ENCODE measurements at regions not wholly inside any gene's neighbourhood (a gene's known extent, or its start where the extent isn't known, plus 50 kb on each side); places are given as distances from the start of the nearest gene placed in this dataset.

GRCh38 chr13:65866138-65866537, 1364.0 kb downstream of the PCDH9 start:
- no peaks in the 10 kb centered on the region for H3K4me1 Mint-ChIP-seq (ENCODE audit: low read depth)
- H3K36me3 Mint-ChIP-seq (ENCODE audit: low read depth) = no peaks in the 10 kb centered on the region
- TF ChIP-seq CTCF (IDR thresholded peaks at IDR 0.05) = no peak
- H3K9me3 Mint-ChIP-seq = no peaks in the 10 kb centered on the region
- H3K4me3 Mint-ChIP-seq = no peak overlapping the region
- no peak for DNase-seq
- H3K27ac Mint-ChIP-seq = no peak overlapping the region
- H3K27me3 Mint-ChIP-seq (ENCODE audit: insufficient read depth) = no peaks in the 10 kb centered on the region

- no peak for TF ChIP-seq CTCF (IDR thresholded peaks at IDR 0.05)
- Mint-ChIP-seq H3K4me1 (ENCODE audit: low read depth) (no peaks in the 10 kb centered on the region), H3K36me3 (ENCODE audit: low read depth) (no peaks in the 10 kb centered on the region), H3K27ac (no peak overlapping the region), H3K27me3 (ENCODE audit: insufficient read depth) (no peaks in the 10 kb centered on the region), H3K9me3 (no peaks in the 10 kb centered on the region), H3K4me3 (no peak overlapping the region)
- no peak for DNase-seq
Observed at GRCh38 chr13:65865206-65865605, 1364.9 kb downstream of the PCDH9 start.

- no peaks in the 10 kb centered on the region for H3K4me1 Mint-ChIP-seq (ENCODE audit: low read depth)
Observed at GRCh38 chr13:65864039-65864438, 1366.1 kb downstream of the PCDH9 start.

DNA sequence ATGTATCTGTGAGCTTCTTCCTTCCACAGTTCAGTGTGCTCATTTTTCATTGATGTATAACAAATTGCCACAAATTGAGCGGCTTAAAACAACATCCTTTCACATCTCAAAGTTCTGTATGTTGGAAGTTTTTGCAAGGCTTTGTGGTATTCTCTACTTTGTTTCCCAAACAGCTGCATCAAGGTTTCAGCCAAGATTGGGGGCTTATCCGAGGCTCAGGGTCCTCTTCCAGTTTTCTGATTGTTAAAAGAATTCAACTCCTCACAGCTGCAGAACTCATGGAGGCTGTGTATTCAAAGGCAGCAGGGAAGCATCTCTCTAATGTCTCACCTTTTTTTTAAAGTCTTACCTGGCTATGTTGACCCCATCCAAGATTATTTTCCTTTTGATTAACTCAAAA, 1369.8 kb downstream of the PCDH9 start:
- Mint-ChIP-seq H3K27ac (no peak overlapping the region), H3K4me3 (no peak overlapping the region), H3K9me3 (no peaks in the 10 kb centered on the region), H3K36me3 (ENCODE audit: low read depth) (no peaks in the 10 kb centered on the region), H3K27me3 (ENCODE audit: insufficient read depth) (no peaks in the 10 kb centered on the region), H3K4me1 (ENCODE audit: low read depth) (peaks cover 12% of the 10 kb centered on the region)
- DNase-seq = no peak
- no peak for TF ChIP-seq CTCF (IDR thresholded peaks at IDR 0.05)

More at GRCh38 chr13:65864039-65864438, 1366.1 kb downstream of the PCDH9 start:
- Mint-ChIP-seq H3K4me3 (no peak overlapping the region), H3K27ac (no peak overlapping the region), H3K36me3 (ENCODE audit: low read depth) (no peaks in the 10 kb centered on the region), H3K27me3 (ENCODE audit: insufficient read depth) (no peaks in the 10 kb centered on the region), H3K9me3 (no peaks in the 10 kb centered on the region)
- no peak for TF ChIP-seq CTCF (IDR thresholded peaks at IDR 0.05)
- no peak for DNase-seq

DNA sequence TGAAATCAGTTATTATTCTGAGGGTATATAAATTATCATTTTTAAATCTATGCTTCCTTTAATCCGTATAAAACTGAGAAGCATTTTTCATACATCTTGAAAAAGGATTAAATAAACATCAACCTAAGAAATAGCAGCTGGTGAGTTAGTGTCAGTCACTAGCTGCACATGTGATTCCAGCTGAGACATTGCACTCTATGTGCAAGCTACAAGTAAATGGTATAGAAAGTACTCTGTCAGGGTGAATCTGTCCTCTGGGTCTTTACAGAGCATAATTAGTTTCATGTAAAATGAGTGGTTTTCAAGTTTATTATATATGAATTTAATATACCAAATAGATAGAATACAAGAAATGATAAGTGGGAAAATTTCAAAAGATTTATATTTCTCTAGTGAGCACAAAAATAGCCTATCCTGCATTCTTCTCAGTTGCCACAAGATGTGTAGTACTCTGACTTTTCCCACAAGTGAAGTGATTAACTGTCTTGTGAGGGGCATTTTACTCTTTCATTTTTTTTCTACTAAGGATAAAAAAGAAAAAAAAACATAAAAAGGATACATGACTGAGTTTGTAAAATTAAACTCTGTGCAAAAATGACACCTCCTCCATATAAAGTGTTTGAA, 1372.1 kb downstream of the PCDH9 start:
- no peak overlapping the region for H3K4me3 Mint-ChIP-seq
- H3K36me3 Mint-ChIP-seq (ENCODE audit: low read depth) = no peaks in the 10 kb centered on the region
- H3K27me3 Mint-ChIP-seq (ENCODE audit: insufficient read depth) = no peaks in the 10 kb centered on the region
- H3K4me1 Mint-ChIP-seq (ENCODE audit: low read depth) = peaks cover 26% of the 10 kb centered on the region
- no peak for DNase-seq
- H3K27ac Mint-ChIP-seq = no peak overlapping the region
- no peaks in the 10 kb centered on the region for H3K9me3 Mint-ChIP-seq
- 0 out of 2 replicates have a peak, but pooled peaks have one; percentile 11 for TF ChIP-seq CTCF (IDR thresholded peaks at IDR 0.05)

- H3K4me1 Mint-ChIP-seq (ENCODE audit: low read depth) = peaks cover 26% of the 10 kb centered on the region
- H3K9me3 Mint-ChIP-seq = no peaks in the 10 kb centered on the region
- no peaks in the 10 kb centered on the region for H3K36me3 Mint-ChIP-seq (ENCODE audit: low read depth)
- H3K27ac Mint-ChIP-seq = no peak overlapping the region
- H3K27me3 Mint-ChIP-seq (ENCODE audit: insufficient read depth) = no peaks in the 10 kb centered on the region
- no peak overlapping the region for H3K4me3 Mint-ChIP-seq
- DNase-seq = peak; percentile 14
- no peak for TF ChIP-seq CTCF (IDR thresholded peaks at IDR 0.05)
Observed at GRCh38 chr13:65856431-65856830, 1373.7 kb downstream of the PCDH9 start.
